CD4-positive, alpha-beta T cell treated with Interleukin-15 for 4 hours (primary cell): ENCODE measurements at regions not wholly inside any gene's neighbourhood (a gene's known extent, or its start where the extent isn't known, plus 50 kb on each side); places are given as distances from the start of the nearest gene placed in this dataset.
A peak's percentile ranks its signal among the peaks of the same experiment; 100 is the strongest.

Source experiments
- DNase-seq: peaks from one replicate; pipeline ENCODE4 v3.0.0-alpha.2; 2020; ENCODE audit warnings: low spot score

DNA sequence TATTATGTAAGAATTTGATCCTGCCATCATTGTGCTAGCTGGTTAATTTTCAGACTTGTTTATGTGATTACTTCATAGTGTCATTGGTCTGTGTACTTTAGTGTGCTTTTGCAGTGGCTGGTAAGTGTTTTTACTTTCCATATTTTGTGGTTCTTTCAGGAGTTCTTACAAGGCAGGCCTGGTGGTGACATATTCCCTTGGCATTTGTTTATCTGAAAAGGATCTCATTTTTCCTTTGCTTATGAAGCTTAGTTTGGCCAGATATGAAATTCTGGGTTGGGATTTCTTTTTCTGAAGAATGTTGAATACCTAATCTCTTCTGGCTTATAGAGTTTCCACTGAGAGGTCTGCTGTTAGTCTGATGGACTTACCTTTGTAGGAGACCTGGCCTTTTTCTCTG lies 72.8 kb upstream of the MC4R start:
- no peak for DNase-seq

DNA sequence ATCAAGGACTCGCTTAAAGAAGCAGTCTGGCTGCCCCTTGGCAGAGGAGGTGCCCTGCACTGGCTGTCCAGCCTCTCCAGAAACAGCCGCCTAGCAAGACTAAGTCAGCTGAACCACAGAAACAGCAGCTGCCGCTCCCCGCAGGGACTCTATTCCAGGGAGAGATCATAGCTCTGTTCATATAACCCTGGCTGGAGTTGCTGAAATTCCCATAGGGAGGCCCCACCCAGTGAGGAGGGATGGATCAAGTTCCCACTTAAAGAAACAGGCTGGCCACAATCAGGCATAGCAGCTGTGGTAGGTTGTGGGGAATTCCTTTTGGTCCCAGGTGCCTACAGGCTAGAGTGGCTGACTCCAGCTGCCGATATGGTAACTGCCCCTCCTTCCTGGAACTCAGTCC lies 74.2 kb upstream of the MC4R start:
- no peak for DNase-seq

DNA sequence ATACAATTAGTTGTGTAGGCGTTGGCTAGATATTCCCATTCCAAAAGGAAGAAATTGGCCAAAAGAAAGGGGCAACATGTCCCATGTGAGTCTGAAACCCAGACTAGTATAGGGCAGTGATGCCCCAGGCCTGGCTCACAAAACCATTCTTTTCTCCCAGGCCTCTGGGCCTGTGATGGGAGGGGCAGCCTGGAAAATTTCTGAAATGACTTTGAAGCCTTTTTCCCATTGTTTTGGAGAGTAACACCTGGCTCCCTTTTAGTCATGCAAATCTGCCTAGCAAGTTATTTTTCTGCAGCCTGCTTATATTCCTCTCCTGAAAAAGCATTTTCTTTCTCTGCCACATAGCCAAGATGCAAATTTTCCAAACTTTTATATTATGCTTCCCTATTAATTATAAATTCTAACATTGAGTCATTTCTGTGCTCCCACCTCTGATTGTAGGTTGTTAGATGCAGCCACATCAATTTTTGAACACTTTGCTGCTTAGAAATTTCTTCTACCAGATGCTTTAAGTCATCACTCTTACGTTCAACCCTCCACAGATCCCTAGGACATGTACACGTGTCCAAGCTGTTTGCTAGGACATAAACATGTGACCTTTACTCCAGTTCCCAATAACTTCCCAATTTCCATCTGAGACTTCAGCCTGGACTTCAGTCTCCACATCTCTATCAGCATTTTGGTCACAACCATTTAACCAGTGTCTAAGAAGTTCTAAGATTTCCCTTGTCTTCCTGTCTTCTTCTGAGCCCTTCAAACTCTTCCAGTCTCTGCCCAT lies 76.1 kb upstream of the MC4R start:
- DNase-seq = no peak

DNA sequence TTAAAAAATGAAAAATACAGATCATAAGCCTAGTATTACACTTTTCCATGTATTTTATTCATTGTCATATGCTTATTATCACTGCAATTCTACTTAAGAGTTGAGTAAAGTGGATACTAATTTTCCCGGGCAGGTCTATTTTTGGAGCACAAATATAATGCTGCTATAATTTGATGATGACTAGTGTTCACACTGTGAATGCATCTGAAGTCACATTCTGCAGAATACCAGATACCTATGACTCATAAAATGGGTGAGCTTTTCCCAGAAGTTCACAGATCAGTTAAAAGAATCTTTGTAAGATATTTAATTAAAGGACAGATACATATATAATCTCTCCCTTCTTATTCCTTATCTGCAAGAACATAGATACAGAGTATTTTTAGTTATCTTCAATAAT lies 79.8 kb upstream of the MC4R start:
- no peak for DNase-seq

DNA sequence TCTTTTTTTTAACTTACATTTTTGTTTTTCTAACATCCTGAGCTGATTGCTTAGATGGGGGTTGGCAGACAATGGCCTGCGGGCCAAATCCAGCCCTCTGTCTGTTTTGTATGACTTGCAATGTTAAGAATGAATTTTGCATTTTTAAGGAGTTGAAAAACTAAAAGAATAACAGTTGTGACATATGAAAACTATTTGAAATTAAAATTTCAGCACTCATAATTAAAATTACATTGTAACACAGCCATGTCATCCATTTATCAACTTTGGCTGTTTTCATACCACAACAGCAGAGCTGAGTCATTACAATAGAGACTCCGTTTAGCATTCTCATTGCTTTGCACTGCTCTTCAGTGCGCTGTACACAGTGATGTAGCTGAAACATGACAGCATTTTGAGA lies 94.1 kb upstream of the MC4R start:
- no peak for DNase-seq

DNA sequence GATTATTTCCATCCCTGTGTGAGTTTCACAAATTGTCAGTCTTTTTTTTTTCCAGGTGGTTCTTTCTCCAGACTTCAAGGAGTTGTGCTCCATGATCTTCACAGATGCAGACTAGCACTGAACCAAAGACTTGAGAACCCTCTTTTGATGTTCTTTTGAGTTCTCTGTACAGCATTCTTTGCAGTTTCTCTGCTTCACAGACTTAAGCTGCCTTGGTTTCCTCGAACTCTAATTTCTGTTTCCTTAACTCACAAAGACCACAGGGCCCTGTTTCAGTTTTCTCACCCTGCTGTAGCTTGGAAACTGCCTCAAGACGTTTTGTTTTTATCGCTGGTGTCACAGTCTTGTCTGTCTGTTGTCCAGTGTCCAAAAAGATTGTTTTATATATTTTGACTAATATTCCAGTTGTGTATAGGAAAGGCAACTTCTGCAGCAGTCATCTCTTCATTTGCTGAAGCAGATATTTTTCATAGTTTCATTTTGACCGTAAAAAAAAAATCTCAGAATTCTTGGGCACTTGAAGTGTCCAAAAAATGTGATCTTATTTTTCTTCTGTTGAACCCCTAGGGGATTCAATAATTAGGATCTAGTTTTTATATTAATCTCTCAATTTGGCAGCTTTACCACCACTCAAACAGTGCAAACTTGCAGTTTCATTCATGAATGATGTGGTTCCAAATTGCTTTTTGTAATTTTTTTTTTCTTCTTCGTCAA lies 97.0 kb upstream of the MC4R start:
- no peak for DNase-seq

DNA sequence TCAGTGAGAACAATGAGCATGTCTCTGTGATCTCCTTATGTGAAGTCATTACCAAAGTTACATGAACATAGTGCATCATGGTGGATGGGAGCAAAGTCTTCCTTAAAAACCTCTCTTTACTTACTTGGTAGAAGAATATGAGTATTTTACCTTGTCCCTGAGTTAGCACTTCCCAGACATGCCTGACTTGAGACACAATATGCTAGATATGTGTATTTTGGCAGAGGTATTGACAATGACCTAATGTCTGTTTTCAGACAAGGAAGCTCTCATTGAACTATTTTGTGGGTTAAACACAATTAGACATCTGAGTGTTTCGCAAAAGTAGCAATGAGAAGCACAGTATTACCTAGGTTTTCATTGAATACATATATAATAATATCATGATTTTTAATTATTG lies 99.1 kb upstream of the MC4R start:
- no peak for DNase-seq

DNA sequence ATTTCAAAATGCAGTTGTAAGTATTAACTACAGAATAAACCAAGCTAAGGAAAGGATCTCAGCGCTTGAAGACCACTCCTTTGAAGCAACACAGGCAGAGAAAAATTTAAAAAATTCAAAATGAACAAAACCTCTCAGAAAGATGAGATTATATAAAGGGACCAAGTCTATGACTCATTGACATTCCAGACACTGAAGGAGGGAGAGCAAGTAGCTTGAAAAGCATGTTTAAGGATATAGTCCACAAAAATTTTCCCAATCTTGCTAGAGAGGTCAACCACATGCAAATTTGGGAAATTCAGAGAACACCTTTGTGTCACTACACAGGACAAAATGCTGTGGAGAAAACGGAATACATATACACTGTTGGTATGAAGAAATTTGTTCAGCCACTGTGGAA lies 112.6 kb upstream of the MC4R start:
- no peak for DNase-seq

DNA sequence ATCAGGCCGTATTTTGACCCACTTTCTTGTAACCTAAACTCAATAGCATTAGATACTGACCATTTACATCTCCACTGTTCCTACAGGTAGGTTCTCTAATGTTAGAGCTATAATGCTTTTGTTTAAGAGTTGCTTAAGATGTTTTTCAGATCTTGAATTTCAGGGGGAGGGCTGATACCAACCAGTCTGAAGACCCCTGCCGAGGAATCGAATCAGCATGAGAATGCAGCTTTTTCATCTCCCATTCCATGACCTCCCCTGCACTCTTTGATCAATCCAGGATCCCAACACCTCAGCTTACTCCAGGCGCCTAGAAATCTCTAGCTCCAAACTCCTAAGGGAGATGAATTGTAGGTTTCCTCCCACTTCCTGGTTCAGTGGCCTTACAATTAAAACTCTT lies 120.5 kb upstream of the MC4R start:
- no peak for DNase-seq

DNA sequence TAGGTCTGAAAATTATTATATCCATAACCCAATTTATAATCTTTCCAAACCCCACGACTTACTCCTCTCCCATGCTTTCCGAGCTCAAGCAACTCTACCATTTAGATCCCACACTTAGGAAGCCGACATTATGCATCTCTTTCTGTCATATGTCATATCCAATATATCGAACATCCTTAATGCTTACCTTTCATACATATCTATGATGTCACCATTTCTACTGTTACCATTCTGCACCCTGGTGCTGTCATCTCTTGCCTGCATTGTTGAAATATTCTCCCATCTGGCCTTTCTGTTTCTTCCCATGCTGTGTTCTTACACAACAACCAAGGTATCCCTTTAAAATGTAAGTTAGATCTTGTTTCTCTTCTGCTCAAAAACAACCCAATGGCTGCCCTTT lies 127.1 kb upstream of the MC4R start:
- no peak for DNase-seq

DNA sequence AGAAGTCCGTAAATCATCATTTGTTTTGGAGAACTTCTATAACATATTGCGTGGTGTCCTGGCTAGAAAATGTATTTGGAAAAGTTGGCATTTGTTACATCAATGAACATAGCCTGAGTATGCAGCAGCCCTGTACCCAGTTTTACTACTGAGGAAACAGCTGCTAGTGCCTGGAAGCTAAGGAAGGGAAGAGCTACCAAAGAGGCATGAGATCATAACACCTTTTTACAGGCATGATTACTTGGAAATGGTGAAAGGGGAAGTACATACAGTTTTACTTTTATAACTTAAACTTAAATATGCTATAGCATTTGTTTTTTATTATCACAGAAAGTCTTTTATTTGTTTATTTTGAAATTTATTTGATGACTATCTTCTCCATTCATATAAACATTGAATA lies 128.4 kb upstream of the MC4R start:
- DNase-seq = no peak

DNA sequence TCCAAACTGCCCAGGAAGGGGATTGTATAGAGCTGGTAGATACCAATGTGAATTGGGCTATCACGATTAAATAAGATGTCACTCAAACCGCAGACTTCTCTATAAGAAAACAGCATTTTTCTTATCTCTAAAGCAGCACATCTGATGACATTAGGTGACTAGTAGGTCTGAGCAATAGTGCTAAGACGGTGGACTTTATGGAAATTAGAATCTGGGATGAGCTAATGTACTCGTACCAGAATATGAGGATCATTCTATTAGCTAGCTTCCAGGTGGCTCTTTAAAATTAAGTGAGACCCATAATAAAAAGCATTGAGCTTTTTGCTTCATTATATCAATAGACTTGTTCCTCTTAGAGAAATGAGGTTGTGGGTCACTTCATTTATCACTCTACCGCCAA lies 130.0 kb upstream of the MC4R start:
- no peak for DNase-seq

DNA sequence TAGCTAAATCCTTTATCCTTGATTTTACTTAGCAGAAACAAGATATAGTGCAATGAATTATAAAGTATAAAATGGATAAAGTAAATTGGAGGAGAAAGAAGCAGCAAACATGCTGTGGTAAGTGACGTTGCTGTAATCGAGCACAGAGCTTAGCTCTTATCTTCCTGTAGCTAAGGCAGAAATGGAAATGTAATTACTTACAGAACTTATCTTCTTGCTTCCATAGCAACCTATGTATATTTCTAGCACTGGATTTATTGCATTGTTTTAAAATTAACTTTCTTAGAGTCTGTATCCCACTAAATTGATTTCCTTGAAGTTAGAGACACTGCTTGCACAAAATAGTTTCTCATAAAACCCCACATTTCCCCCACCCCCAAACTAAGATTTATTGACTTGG lies 130.6 kb upstream of the MC4R start:
- no peak for DNase-seq

DNA sequence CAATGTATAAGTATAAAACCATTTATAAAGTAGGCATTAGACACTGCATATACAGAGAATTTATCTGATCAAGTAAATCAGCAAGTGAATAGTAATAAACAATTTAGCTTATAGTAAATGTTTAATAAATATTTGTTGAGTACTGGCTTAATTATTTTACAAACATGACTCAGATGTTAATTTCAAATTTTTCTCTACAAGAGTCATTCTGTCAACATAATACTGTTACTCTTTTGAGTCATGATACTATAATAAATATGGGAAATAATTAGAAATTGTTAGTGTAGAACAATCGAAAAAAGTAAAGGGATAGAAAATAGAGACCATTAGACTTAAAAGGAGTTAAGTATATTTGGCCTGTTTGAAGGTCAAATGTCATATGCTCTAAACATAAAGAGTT lies 133.6 kb upstream of the MC4R start:
- DNase-seq = no peak

DNA sequence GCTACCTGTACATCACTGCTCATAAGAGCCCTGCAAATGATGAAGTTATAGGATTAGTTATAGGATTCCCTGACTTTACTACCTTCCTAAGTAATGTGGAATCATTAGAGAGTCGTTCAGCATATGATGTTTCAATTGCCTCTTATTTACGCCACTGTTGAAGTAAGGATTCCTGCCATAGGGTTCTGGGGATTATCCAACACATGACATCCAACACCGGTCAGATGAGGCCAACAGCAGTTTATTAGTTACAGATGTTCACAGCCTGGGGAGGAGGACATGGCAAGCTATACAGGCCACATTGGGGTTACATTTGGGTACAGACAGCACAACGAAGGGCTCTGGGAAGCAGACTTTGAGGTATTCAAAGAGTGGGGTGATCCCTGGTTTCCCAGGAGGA lies 134.1 kb upstream of the MC4R start:
- no peak for DNase-seq

DNA sequence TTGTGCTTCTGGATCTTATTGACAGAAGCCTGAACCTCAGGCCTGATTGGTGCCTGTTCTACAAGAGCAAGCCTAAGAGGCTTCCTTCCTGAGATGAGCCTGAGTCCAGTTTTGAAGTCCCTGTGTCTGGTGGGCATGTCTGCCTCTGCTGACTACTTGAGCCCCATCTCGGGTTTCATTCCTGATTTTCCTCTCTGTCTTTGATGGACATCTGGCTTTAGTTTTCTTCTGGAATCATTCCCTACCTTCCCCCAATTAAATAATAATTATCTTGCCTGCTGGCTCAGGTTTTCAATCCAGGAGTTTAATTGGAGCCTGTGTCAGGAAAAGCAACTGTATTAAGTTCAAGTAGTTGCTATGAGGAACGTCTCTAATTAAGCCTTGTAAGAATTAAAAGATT lies 135.5 kb upstream of the MC4R start:
- no peak for DNase-seq

DNA sequence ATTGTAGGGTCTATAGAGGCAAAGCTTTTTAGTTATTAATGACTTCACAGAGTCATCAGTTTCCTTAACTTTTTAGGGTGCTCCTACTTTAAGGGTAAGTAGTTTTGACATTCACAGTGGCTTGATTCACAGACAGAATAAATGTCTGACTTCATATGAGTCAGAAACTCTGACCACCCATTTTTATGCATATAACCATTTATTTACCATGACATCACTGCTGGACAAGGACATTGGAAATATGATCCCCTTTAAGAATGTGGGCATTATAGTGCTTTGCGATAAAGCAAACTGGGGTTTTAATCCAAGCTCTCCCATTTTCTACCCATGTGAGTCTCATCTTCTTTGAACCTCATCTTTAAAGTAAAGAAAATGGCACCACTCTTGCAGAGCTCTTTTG lies 162.0 kb upstream of the MC4R start:
- DNase-seq = no peak

DNA sequence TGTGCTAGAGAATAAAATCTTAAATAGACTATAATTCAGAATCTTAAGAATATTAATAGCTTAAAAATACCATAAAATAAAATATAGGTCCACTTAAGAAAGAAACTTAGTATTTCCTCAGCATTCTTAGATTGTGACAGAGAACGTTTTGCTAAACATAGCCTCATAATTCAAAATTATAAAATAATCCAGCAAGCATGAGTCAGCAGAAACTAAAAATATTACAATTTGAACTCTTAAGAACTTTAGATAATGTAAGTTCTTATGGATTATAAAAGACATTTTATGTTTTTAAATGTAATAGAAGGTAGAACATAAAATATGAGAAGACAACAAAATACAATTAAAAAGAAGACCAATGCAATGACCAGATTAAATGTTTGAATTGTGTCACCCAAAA lies 164.5 kb upstream of the MC4R start:
- DNase-seq = no peak

DNA sequence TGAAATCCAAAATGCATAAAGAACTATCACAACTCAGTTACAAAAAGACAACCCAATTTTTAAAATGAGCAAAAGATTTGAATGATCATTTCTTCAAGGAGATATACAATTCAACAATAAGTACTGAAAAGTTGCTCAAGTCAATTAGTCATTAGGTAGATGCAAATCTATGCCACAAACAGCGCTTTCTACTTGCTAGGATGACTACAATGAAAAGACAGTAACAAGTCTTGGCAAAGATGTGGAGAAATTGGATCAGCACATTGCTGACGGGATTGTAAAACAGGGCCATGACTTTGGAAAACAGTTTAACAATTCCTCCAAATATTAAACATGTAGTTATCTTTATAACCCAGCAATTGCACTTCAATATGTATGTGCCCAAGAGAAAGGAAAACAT lies 166.3 kb upstream of the MC4R start:
- no peak for DNase-seq

DNA sequence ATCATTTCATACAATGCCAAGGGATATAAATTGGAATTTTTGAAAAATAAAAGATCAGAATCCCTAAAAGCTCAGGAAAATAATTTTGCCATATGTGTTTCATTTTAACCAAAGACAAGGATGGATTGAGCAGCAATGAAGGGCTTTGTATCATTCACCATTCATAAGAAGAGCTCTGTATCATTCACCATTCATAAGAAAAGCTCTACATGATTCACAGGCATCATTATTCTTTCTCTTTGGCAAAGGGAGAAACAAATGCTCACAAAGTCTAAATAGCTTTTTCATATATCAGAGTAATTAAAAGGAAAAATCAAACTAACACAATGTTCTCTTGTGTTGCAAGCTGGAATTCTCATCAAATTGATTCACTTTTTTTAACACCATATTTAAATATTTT lies 169.1 kb upstream of the MC4R start:
- no peak for DNase-seq

DNA sequence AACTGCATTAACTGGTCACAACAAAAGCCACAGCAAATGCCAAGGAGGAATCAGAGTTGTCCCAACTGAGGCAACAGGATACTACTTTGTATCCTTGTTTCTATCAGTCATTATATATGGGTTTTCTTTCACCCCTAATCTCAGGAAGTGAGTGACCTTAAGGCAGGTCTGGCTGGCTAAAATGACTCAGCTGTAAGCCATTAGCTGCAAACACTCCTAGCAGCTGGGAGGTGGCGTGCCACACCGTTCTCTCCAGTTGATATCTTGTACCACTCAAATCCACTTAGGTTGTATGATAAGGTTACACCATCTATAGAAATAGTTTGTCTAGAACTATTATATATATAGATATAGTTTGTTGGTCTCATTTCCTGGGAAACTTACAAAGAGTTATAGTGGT lies 171.1 kb upstream of the MC4R start:
- DNase-seq = no peak

DNA sequence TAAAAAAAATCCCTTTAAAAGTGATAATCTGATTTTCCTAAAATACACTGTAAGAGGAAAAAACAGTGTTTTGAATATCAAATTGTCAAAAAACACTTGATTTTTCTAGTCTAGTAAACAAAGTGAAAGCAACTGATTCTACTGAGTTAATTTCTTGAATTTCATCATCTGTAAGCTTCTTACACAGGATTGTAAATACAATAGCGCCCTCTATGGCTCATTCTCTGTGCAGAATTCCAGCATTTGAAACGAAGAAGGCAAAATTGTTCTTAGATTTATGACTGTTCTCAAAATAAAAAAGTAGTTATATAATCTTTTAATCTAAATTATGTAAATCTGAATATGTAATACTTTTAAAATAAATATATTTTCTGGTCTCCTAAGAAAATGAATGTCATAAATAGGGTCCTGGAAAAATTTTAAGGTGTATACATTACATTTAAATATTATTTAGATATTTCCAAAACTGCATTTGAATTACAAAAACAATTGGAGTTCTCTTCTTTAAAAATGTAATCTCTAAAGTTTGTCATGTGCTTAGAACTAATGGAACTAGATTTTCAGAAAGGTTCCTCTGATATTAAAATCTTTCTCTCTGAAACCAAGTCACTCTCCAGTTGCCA lies 176.9 kb upstream of the MC4R start:
- DNase-seq = peak; percentile 12

DNA sequence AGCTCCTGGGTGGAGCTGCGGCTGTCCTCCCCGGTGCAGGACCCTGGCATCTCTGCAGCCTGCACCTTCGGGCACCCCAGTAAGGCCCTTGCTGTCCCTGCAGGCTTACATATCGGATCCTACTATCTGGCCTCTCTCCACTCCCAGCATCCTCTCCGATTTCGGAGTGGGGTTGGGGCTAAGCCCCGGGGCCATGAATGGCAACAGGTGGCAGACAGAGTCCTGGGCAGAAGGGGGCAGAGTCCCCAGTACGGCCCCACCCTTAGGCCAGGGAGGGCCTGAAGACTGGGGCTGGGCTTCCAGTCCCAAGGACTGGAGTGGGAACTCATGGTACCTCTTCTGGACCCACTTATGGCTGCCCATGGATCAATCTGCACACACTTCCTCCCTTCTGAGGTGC lies 180.4 kb upstream of the MC4R start:
- no peak for DNase-seq

DNA sequence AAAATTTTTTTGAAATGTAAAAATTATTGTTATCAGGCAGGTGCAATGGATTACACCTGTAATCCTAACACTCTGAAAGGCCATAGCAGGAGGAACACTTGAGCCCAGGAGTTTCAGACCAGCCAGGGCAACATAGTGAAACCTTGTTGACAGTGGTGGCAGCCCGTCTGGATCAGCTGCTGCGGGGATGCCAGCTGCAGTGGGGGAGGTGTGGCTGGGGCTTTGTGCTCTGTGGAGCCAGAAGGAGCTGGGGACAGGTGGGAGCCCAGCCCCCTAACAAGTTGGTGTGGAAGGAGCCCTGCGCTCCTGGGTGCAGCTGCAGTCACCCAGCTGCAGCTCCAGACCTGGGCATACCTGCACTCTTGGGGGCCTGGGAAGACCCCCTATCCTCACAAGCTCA lies 182.4 kb upstream of the MC4R start:
- no peak for DNase-seq
